ENCODE measurements at regions not wholly inside any gene's neighbourhood (a gene's known extent, or its start where the extent isn't known, plus 50 kb on each side); places are given as distances from the start of the nearest gene placed in this dataset.

- no peak for DNase-seq
These were observed 96.8 kb downstream of the SNRPN start for GRCh38 chr15:25051399-25052154.

GRCh38 chr15:25052191-25052999, 97.6 kb downstream of the SNRPN start:
- no peak for DNase-seq

DNA sequence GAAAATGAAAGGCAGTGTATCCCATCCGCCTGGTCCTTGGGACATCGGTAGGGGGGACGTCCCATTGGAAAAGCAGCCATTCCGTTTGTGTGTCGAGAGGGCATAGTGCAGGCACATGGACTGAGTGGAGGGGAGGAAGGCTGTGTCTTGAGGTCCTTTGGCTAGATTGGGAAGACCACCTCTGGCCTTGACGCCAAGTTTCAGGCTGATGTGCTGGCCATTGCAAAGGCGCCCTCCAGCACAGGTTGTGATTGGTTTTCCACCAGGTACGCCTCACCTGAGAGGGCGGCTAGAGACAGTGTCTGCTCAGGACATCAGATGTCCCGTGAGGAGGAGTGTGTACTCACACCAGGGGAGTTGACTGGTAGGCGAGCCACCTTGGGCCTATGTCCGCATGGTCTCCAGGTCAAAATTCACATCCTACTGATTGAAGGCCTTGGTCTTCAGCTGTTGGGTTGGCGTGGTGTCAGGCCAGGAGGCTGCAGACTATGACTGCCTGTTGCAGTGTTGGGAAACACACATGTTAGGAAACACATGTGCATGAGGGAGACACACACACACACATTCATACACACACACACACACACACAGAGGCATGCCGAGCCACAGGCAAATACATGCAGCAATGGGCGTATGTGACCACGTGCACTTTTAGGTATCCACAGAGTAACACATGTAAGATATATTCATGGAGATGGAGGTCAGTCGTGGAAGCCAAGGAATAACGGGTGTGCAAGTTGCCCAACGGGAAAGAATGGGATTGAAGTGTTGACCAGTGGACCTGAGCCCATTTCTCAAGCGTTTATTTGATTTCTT, 98.4 kb downstream of the SNRPN start:
- no peak for DNase-seq

GRCh38 chr15:25054329-25054728, 99.5 kb downstream of the SNRPN start:
- DNase-seq, result no peak

- no peak for DNase-seq
These were observed 100.2 kb downstream of the SNRPN start for GRCh38 chr15:25054943-25055342.

GRCh38 chr15:25055356-25056068, 100.7 kb downstream of the SNRPN start:
- no peak for DNase-seq

- no peak for DNase-seq
These were observed 102.0 kb downstream of the SNRPN start for GRCh38 chr15:25056484-25057425.

DNA sequence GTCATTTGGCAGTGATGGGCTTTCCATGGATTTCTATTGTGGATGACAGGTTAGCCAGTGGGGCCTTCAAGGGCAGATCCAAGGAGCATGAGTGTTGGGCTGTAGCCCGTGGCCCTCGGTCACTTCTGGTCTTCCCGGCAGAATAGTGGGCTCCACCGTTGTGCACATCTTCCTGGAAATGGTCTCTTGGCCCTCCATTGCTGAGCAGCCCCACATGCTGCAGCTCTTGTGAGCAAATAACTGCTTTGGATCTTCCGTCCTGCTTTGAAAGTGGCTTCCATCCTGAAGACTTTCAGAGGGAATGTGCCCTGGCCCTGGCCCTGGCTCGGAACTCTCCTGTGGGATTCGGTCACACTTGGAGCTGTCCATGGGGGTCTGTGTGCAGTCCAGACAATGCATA, 102.8 kb downstream of the SNRPN start:
- no peak for DNase-seq

GRCh38 chr15:25058080-25058785, 103.4 kb downstream of the SNRPN start:
- no peak for DNase-seq

- no peak for DNase-seq
These were observed 105.1 kb downstream of the SNRPN start for GRCh38 chr15:25059698-25060471.

GRCh38 chr15:25060472-25060803, 105.7 kb downstream of the SNRPN start:
- DNase-seq, result no peak

DNA sequence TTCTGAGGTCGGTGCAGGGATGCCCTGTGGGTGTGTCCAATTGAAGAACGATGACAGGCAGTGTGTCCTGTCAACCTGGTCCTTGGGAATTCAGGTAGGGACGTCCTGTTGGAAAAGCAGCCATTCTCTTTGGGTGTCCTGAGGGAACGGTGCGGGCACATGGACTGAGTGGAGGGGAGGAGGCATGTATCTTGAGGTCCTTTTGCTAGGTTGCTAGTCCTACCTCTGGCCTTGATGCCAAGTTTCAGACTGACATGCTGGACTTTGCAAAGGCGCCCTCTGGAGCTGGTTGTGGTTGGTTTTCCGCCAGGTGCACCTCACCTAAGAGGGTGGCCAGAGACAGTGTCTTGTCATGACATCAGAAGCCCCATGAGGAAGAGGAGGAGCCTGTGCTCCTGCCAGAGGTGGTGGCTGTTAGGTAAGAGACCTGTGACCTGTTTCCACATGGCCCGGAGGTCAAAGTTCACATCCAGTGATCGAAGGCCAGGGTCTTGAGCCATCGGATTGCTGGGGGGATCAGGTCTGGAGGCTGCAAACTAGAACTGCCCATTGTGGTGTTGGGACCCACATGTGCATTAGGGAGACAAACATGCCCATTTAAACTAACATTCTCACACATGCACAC, 106.3 kb downstream of the SNRPN start:
- DNase-seq, result no peak

DNA sequence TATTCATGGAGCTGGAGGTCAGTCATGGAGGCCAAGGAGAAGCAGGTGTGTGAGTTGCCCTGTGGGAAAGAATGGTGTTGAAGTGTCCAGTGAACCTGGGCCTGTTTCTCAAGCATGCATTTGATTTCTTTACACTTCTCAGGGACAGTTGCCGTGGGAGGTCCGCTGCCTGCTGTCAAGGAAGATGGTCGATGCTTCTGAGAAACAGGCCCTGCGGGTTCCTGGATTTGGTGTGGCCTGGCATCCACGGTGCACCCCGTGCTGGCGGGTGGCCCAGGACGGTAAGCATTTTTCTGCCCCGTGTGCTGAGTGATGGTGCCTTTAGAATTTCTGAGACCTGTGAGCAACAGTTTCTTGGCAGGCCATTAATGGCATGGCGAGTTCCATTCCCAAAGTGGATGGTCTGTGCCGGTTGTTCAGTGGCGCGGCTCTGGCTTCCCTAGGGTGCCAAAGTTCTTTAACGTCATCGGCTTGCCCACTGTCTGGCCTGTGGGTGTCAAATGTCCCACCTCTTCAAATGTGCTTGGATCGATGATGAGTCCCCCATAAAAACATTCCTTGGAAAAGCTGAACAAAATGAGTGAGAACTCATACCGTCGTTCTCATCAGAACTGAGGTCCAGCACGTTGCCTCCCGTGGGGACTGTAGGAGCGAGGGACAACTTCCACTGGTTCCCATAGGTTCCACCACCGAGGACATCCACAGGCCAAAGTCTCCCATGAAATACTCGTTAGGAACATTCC, 107.2 kb downstream of the SNRPN start:
- no peak for DNase-seq

DNA sequence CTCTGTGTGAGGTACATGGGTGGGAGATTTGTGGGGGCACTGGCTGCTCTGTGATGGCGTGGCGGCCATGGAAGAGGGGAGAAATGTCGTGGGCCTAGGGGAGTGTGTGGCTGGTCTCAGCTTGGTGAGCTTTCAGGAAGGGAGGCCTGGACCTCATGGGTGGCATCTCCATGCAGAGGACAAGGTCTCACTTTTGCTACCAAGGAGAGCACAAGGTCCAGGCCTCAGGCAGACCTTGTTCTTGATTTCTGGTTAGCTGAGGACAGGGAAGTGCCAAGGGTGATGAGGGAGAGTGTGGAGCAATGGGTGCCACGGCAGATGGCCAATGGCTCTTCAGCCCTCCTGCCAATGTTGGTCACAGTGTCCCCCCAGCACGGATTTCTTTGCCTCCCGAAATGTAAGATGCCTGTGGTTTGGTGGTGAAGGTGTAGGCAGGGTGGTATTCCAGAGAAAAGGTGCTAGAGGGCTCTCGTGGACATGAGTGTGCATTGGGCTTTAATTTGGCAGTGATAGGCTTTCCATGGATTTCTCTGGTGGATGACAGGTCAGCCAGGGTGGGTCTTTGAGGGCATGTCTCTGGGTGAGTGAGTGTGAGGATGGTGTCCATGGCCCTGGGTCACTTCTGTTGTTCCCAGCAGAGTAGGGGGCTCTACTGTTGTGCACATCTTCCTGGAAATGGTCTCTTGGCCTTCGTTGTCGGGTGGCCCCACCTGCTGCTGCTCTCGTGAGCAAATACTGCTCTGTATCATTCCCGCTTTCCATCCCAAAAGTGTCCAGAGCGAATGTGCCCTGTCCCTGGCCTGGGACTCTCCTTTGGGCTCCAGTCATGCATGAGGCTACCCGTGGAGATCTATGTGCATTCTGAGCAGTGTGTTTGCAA, 108.0 kb downstream of the SNRPN start:
- DNase-seq, result no peak

DNA sequence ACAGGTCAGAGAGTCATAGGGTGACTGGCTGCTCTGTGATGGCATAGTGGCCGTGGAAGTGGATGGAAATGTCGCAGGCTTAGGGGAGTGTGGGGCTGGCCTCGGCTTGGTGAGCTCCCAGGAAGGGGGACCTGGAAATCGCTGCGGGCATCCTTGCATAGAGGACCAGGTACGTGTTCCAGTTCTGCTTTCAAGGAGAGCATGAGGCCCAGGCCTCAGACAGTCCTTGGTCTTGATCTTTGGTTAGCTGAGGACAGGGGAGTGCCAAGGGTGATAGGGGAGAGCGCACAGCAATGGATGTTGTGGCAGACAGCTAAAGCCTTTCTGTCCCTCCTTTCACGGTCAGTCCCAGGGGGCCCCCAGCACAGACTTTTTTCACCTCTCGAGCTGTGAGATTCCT, 110.5 kb downstream of the SNRPN start:
- DNase-seq, result no peak

DNA sequence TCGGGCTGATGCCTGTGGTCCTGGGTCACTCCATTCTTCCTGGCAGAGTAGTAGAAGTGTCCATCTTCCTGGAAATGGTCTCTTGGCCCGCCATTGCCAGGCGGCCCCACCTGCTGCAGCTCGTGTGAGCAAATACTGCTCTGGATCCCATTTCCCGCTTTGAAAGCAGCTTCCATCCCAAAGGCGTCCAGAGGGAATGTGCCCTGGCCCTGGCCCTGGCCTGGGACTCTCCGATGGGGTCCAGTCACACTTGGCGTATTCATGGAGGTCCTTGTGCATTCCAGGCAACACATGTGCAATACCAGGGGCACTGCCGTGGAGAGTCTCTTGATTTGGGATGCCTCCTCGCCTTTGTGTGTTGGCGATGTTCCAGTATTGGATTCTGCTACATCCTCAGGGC, 111.1 kb downstream of the SNRPN start:
- DNase-seq, result no peak

- DNase-seq, result no peak
These were observed 111.9 kb downstream of the SNRPN start for GRCh38 chr15:25066708-25067107.

- DNase-seq, result no peak
These were observed 113.0 kb downstream of the SNRPN start for GRCh38 chr15:25067725-25068309.

Measured in NCI-H1105 treated with DMSO at 0.1 percent for 48 hours (cell line).